ENCODE measurements at regions not wholly inside any gene's neighbourhood (a gene's known extent, or its start where the extent isn't known, plus 50 kb on each side); places are given as distances from the start of the nearest gene placed in this dataset.

- DNase-seq (ENCODE audit: low read depth), result no peak
- H3K4me3 ChIP-seq (ENCODE audit: low read depth, low read length), result no peak overlapping the region
- no peak for TF ChIP-seq CTCF (IDR thresholded peaks at IDR 0.05; ENCODE audit: control insufficient read depth, extremely low read depth, insufficient read depth)
Observed at GRCh38 chr7:388961-389701, 99.2 kb downstream of the FOXL3 start.

GRCh38 chr7:389911-390601, 100.1 kb downstream of the FOXL3 start:
- no peak overlapping the region for H3K4me3 ChIP-seq (ENCODE audit: low read depth, low read length)
- DNase-seq (ENCODE audit: low read depth), result no peak

GRCh38 chr7:390761-391410, 100.9 kb downstream of the FOXL3 start:
- no peak for DNase-seq (ENCODE audit: low read depth)
- H3K4me3 ChIP-seq (ENCODE audit: low read depth, low read length), result no peak overlapping the region
- no peak for TF ChIP-seq CTCF (IDR thresholded peaks at IDR 0.05; ENCODE audit: control insufficient read depth, extremely low read depth, insufficient read depth)

More at GRCh38 chr7:389911-390601, 100.1 kb downstream of the FOXL3 start:
- TF ChIP-seq CTCF (IDR thresholded peaks at IDR 0.05; ENCODE audit: control insufficient read depth, extremely low read depth, insufficient read depth), result no peak

GRCh38 chr7:391411-391951, 101.5 kb downstream of the FOXL3 start:
- DNase-seq (ENCODE audit: low read depth), result no peak
- TF ChIP-seq CTCF (IDR thresholded peaks at IDR 0.05; ENCODE audit: control insufficient read depth, extremely low read depth, insufficient read depth), result no peak

GRCh38 chr7:391961-392524, 102.1 kb downstream of the FOXL3 start:
- DNase-seq (ENCODE audit: low read depth), result no peak
- no peak for TF ChIP-seq CTCF (IDR thresholded peaks at IDR 0.05; ENCODE audit: control insufficient read depth, extremely low read depth, insufficient read depth)
- no peak overlapping the region for H3K4me3 ChIP-seq (ENCODE audit: low read depth, low read length)

More at GRCh38 chr7:391411-391951, 101.5 kb downstream of the FOXL3 start:
- no peak overlapping the region for H3K4me3 ChIP-seq (ENCODE audit: low read depth, low read length)

GRCh38 chr7:392822-393221, 102.9 kb downstream of the FOXL3 start:
- DNase-seq (ENCODE audit: low read depth), result no peak
- no peak for TF ChIP-seq CTCF (IDR thresholded peaks at IDR 0.05; ENCODE audit: control insufficient read depth, extremely low read depth, insufficient read depth)
- H3K4me3 ChIP-seq (ENCODE audit: low read depth, low read length), result no peak overlapping the region
